K562 (cell line): ENCODE measurements at regions not wholly inside any gene's neighbourhood (a gene's known extent, or its start where the extent isn't known, plus 50 kb on each side); places are given as distances from the start of the nearest gene placed in this dataset.

Source experiments
- ATAC-seq: fragments of 200-7000 bp; cut with Tn5 transposase; 3 replicates; pipeline ENCODE4 v1.9.1; 2020; ENCODE audit warnings: moderate library complexity
- BruUV-seq: library from RNA; stranded (reverse); fragments of 400-500 nt; replicated peaks from 2 replicates; lab custom pipeline; 2021; lab: Mats Ljungman, UMichigan
- CTCF ChIA-PET: fragments of 300-600 bp; formaldehyde crosslinking; extraction: SDS; loops from one replicate; lab custom pipeline; 2021; ENCODE audit warnings: low intra/inter-chr PET ratio; lab: Yijun Ruan, JAX
- POLR2A ChIA-PET: fragments of 300-600, 350-650 bp; sonication (Branson Sonifier 250); formaldehyde crosslinking; extraction: SDS; loops from one replicate; lab custom pipeline; 2021; ENCODE audit warnings: antibody characterized with exemption, inconsistent platforms; lab: Yijun Ruan, JAX
- DNase-seq, 4 experiments: peaks; one replicate each; pipeline versions ENCODE4 v3.0.0 to v3.0.0-alpha.2; 2011 to 2018; ENCODE audit warnings: low spot score in 3 of 4, mixed read lengths in 3 of 4; ENCODE audit errors: extremely low read depth in 1 of 4
- FAIRE-seq: peaks from 2 replicates; lab custom pipeline; 2011; peaks lifted over from hg19 to GRCh38; lab: Jason Lieb, UNC
- H2AFZ ChIP-seq: 2 replicates; pipeline ENCODE4 v1.6.0; 2011; ENCODE audit warnings: low read depth, low read length, control low read depth, inconsistent platforms
- H3K27ac ChIP-seq: fragments of 200-600 bp; 3 replicates; pipeline ENCODE4 v1.8.0; 2011; ENCODE audit warnings: low read depth, mild to moderate bottlenecking, control low read depth, inconsistent platforms, low read length, moderate library complexity, mixed read lengths; ENCODE audit errors: extremely low read depth
- H3K27me3 ChIP-seq, 2 experiments: fragments of 300-600 bp in 1 of 2; 2 replicates in 1 of 2; 3 replicates in 1 of 2; pipeline versions ENCODE4 v1.6.0 to v1.8.0; 2011; ENCODE audit warnings: inconsistent platforms in 2 of 2, low read length in 2 of 2, mild to moderate bottlenecking in 1 of 2, mixed read lengths in 1 of 2, moderate library complexity in 1 of 2; ENCODE audit not compliant: control insufficient read depth in 2 of 2, insufficient read depth in 2 of 2
- H3K36me3 ChIP-seq: fragments of 300-600 bp; 3 replicates; pipeline ENCODE4 v1.8.0; 2011; ENCODE audit warnings: mild to moderate bottlenecking, low read length, inconsistent platforms; ENCODE audit not compliant: control insufficient read depth, insufficient read depth
- H3K4me1 ChIP-seq, 2 experiments: fragments of 200-600 bp in 1 of 2; replicated peaks in 1 of 2; 2 replicates in 1 of 2; 3 replicates in 1 of 2; pipeline versions ENCODE4 v1.5.1 to v1.8.0; 2011; ENCODE audit warnings: inconsistent platforms in 2 of 2, low read length in 2 of 2, mild to moderate bottlenecking in 1 of 2, mixed read lengths in 1 of 2, moderate library complexity in 1 of 2; ENCODE audit not compliant: control insufficient read depth in 2 of 2, insufficient read depth in 2 of 2
- H3K4me2 ChIP-seq: 2 replicates; pipeline ENCODE4 v1.6.1; 2011; ENCODE audit warnings: low read length, control low read depth, inconsistent platforms, mixed read lengths; ENCODE audit not compliant: insufficient read depth
- H3K4me3 ChIP-seq: fragments of 200-600 bp; sonication (generic), shearing (Covaris generic); 2 replicates; pipeline ENCODE4 v1.5.1; 2016; ENCODE audit warnings: control low read depth, inconsistent platforms
- H3K79me2 ChIP-seq: fragments of 200-600 bp; 3 replicates; pipeline ENCODE4 v1.8.0; 2011; ENCODE audit warnings: low read length, inconsistent platforms; ENCODE audit not compliant: control insufficient read depth, insufficient read depth
- H3K9ac ChIP-seq, 2 experiments: 2 replicates each; pipeline versions ENCODE4 v1.6.0 to v1.6.1; 2011; ENCODE audit warnings: low read depth in 2 of 2, low read length in 2 of 2, control low read depth in 1 of 2, inconsistent platforms in 1 of 2, mild to moderate bottlenecking in 1 of 2, mixed read lengths in 1 of 2; ENCODE audit not compliant: insufficient read depth in 1 of 2
- H3K9me1 ChIP-seq: one replicate; pipeline ENCODE4 v1.6.0; 2011; ENCODE audit warnings: inconsistent platforms, mild to moderate bottlenecking, low read length, moderate library complexity; ENCODE audit not compliant: control insufficient read depth, insufficient read depth
- H3K9me3 ChIP-seq: replicated peaks from 2 replicates; pipeline ENCODE4 v1.5.1; 2011; ENCODE audit warnings: low read depth, low read length, inconsistent platforms; ENCODE audit not compliant: control insufficient read depth, insufficient read depth
- H4K20me1 ChIP-seq: replicated peaks from 2 replicates; pipeline ENCODE4 v1.6.1; 2011; ENCODE audit warnings: low read length, inconsistent platforms, mixed read lengths; ENCODE audit not compliant: control insufficient read depth, insufficient read depth
- BRCA1 ChIP-seq, 2 experiments: fragments of 450-650 bp in 1 of 2; sonication (generic) in 1 of 2; formaldehyde crosslinking in 1 of 2; IDR thresholded peaks; 2 replicates each; pipeline versions ENCODE4 v1.5.0 to v1.6.1; 2017 to 2020; ENCODE audit warnings: mild to moderate bottlenecking in 1 of 2, missing genetic modification reagents in 1 of 2
- CCNT2 ChIP-seq: IDR thresholded peaks from 2 replicates; pipeline ENCODE4 v1.6.1; 2011; ENCODE audit warnings: borderline replicate concordance, low read depth, mild to moderate bottlenecking, moderate library complexity, mixed read lengths, low read length; ENCODE audit not compliant: insufficient read length; ENCODE audit errors: extremely low read depth
- CREB5 ChIP-seq: fragments of 250-450 bp; sonication (Bioruptor Pico); IDR thresholded peaks from 2 replicates; pipeline ENCODE4 v1.5.0; 2020; ENCODE audit warnings: mild to moderate bottlenecking
- CREBBP ChIP-seq: IDR thresholded peaks from one replicate; pipeline ENCODE4 v1.6.1; 2012; ENCODE audit warnings: low read depth, mild to moderate bottlenecking, control low read depth, inconsistent platforms, low read length
- EGR1 ChIP-seq: fragments of 450-650 bp; conservative IDR thresholded peaks from 2 replicates; pipeline ENCODE4 v1.6.1; 2017; ENCODE audit warnings: mild to moderate bottlenecking
- ELF2 ChIP-seq: fragments of 250-450 bp; sonication (Bioruptor Pico); IDR thresholded peaks from 2 replicates; pipeline ENCODE4 v1.5.0; 2021; ENCODE audit warnings: mild to moderate bottlenecking
- JUND ChIP-seq, 2 experiments: IDR thresholded peaks; 2 replicates in 1 of 2; 3 replicates in 1 of 2; pipeline ENCODE4 v1.6.1; 2011; ENCODE audit warnings: borderline replicate concordance in 2 of 2, low read depth in 2 of 2, low read length in 2 of 2, improper control_type of control experiment in 1 of 2, missing biosample characterization in 1 of 2, missing genetic modification characterization in 1 of 2, missing genetic modification reagents in 1 of 2
- KLF10 ChIP-seq: fragments of 250-450 bp; sonication (Bioruptor Pico); IDR thresholded peaks from 2 replicates; pipeline ENCODE4 v1.6.1; 2021; ENCODE audit warnings: matching md5 sums
- MAZ ChIP-seq, 2 experiments: fragments of 450-650 bp in 1 of 2; sonication (generic) in 1 of 2; formaldehyde crosslinking; IDR thresholded peaks in 1 of 2; conservative IDR thresholded peaks in 1 of 2; 2 replicates each; pipeline versions ENCODE4 v1.4.0 to v1.5.0; 2020; ENCODE audit warnings: mild to moderate bottlenecking in 1 of 2, missing genetic modification reagents in 1 of 2
- NR0B1 ChIP-seq: fragments of 450-650 bp; IDR thresholded peaks from one replicate; pipeline ENCODE4 v1.6.1; 2018; ENCODE audit warnings: mild to moderate bottlenecking, moderate library complexity; ENCODE audit not compliant: partially characterized antibody
- PPARD ChIP-seq: fragments of 250-450 bp; sonication (Bioruptor Pico); IDR thresholded peaks from 2 replicates; pipeline ENCODE4 v1.8.0; 2022; ENCODE audit warnings: inconsistent platforms, mild to moderate bottlenecking, moderate library complexity
- RBFOX2 ChIP-seq: fragments of 200-400 bp; formaldehyde crosslinking; IDR thresholded peaks from 2 replicates; pipeline ENCODE4 v1.6.1; 2017; ENCODE audit warnings: low read depth, mild to moderate bottlenecking, low read length, moderate library complexity
- TEAD4 ChIP-seq, 2 experiments: sonication (generic) in 1 of 2; formaldehyde crosslinking in 1 of 2; IDR thresholded peaks; 2 replicates each; pipeline versions ENCODE4 v1.6.1 to v1.8.0; 2012 to 2022; ENCODE audit warnings: borderline replicate concordance in 1 of 2, inconsistent platforms in 1 of 2, low read length in 1 of 2, mild to moderate bottlenecking in 1 of 2, missing genetic modification reagents in 1 of 2
- USF1 ChIP-seq: sonication (generic); formaldehyde crosslinking; IDR thresholded peaks from 2 replicates; pipeline ENCODE4 v1.9.0; 2022; ENCODE audit warnings: mild to moderate bottlenecking, missing genetic modification reagents
- ZFX ChIP-seq: sonication (generic); formaldehyde crosslinking; IDR thresholded peaks from 2 replicates; pipeline ENCODE4 v1.8.0; 2022; ENCODE audit warnings: mild to moderate bottlenecking, missing genetic modification reagents, moderate library complexity
- ZNF436 ChIP-seq: fragments of 250-450, 450-650 bp; sonication (Bioruptor Pico); formaldehyde crosslinking; IDR thresholded peaks from 2 replicates; pipeline ENCODE4 v1.7.0; 2020; ENCODE audit warnings: mild to moderate bottlenecking
- ZNF512 ChIP-seq: IDR thresholded peaks from 2 replicates; pipeline ENCODE4 v1.6.1; 2016; ENCODE audit warnings: missing genetic modification characterization, missing compliant biosample characterization
- WGBS: fragments of 100-300 bp; shearing (Covaris generic); methylation state at CpG from one replicate; pipeline ENCODE4 v1.1.6; 2016; ENCODE audit warnings: low coverage, mixed read lengths; ENCODE audit not compliant: insufficient coverage; ENCODE audit errors: missing lambda C conversion rate; 5-methylcytosine and 5-hydroxymethylcytosine counted together
- in situ Hi-C: fragments of 300-500 bp; cut with MboI; formaldehyde crosslinking; loops from 4 replicates; pipeline ENCODE4 v1.15.0; 2018; ENCODE audit warnings: inconsistent platforms, mixed read lengths
- intact Hi-C: fragments of 100-400 bp; cut with micrococcal nuclease; formaldehyde crosslinking; loops from 2 replicates; pipeline ENCODE4 v1.14.2; 2022

GRCh38 chr13:78078168-78078567, 159.5 kb upstream of the EDNRB start:
- H3K27ac ChIP-seq, result no peak overlapping the region
- in situ Hi-C loops, result no loop called here
- no peaks in the 10 kb centered on the region for H3K9me3 ChIP-seq
- no peaks in the 10 kb centered on the region for H3K36me3 ChIP-seq
- 3% methylated on average over 3 of the region's 3 CpGs for WGBS
- no peak overlapping the region for H3K4me3 ChIP-seq
- DNase-seq (no peak), FAIRE-seq (no peak), ATAC-seq (no peak)
- H2AFZ ChIP-seq, result no peak overlapping the region
- no peak overlapping the region for H3K9ac ChIP-seq
- H3K4me2 ChIP-seq, result no peak overlapping the region
- no peaks in the 10 kb centered on the region for H4K20me1 ChIP-seq
- H3K79me2 ChIP-seq, result no peaks in the 10 kb centered on the region
- BruUV-seq, result no TSS peak
- H3K4me1 ChIP-seq, result no peaks in the 10 kb centered on the region
- no peaks in the 10 kb centered on the region for H3K9me1 ChIP-seq
- intact Hi-C loops, result no loop called here
- POLR2A ChIA-PET, result no interaction called here
- CTCF ChIA-PET, result no interaction called here
- H3K27me3 ChIP-seq, result no peaks in the 10 kb centered on the region
- TF ChIP-seq ZFX (CRISPR knock-in tag), result no peak
- no peak for TF ChIP-seq TEAD4 (IDR thresholded peaks at IDR 0.05; ENCODE audit: low read length)
- no peak for TF ChIP-seq TEAD4 (CRISPR knock-in tag; IDR thresholded peaks at IDR 0.05; ENCODE audit: borderline replicate concordance)
- no peak for TF ChIP-seq USF1
- no peak for TF ChIP-seq JUND (IDR thresholded peaks at IDR 0.05; ENCODE audit: borderline replicate concordance, low read depth, low read length)
- TF ChIP-seq JUND (tag; IDR thresholded peaks at IDR 0.05; ENCODE audit: borderline replicate concordance, low read depth, low read length), result no peak
- TF ChIP-seq ZNF512 (tag), result no peak
- no peak for TF ChIP-seq KLF10 (CRISPR knock-in tag)
- TF ChIP-seq PPARD, result no peak
- TF ChIP-seq ZNF436 (CRISPR knock-in tag), result no peak
- TF ChIP-seq MAZ (CRISPR knock-in tag; conservative IDR thresholded peaks at IDR 0.05 in 1 of 2, IDR thresholded peaks at IDR 0.05 in 1 of 2), result no peak
- no peak for TF ChIP-seq CREBBP
- no peak for TF ChIP-seq CCNT2
- no peak for TF ChIP-seq CREB5
- no peak for TF ChIP-seq RBFOX2
- TF ChIP-seq BRCA1 (IDR thresholded peaks at IDR 0.05), result no peak
- TF ChIP-seq BRCA1 (CRISPR knock-in tag; IDR thresholded peaks at IDR 0.05), result no peak
- no peak for TF ChIP-seq EGR1
- no peak for TF ChIP-seq ELF2 (CRISPR knock-in tag)
- TF ChIP-seq NR0B1, result no peak
